ENCODE measurements at regions not wholly inside any gene's neighbourhood (a gene's known extent, or its start where the extent isn't known, plus 50 kb on each side); places are given as distances from the start of the nearest gene placed in this dataset.

DNA sequence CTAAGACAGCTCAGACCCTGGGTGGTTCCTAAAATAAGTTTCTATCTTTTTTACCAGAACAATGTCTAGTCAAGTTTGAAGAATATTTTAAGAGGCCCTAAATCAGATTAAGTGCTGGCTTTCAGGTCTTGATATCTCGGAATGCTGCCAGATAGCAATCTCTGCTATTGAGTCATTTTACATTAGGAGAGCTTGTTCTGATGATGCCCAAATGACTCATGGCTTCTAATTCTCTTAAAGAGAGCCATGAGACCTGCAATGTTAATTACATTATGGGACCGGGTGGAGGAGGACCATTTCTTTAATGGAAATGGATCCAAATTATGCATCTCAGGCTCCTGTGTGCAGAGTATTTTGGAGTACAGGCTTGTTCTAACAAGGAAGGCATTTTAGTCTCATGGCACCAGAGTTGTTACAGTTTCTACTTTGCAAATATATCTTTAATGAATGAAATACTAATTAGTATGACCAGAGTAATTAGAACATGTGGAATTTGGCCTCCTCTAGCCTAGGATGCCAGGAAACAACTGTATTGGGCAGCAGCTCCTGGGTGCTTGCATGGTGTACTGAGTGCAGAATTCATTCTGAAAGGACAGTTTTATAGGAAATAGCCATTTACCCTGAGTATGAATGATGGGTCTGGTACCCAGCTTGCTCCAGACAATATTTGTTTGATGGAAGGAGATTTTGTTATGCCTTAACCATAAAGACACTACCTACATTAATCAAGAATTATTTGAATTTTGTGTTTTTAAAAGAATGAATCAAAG, 94.0 kb upstream of the SULT1C3 start:
- DNase-seq = no peak

GRCh38 chr2:108148555-108148954, 91.2 kb upstream of the SULT1C3 start:
- no peak for DNase-seq

GRCh38 chr2:108154366-108155061, 85.3 kb upstream of the SULT1C3 start:
- no peak for DNase-seq

GRCh38 chr2:108161298-108161697, 78.5 kb upstream of the SULT1C3 start:
- no peak for DNase-seq

DNA sequence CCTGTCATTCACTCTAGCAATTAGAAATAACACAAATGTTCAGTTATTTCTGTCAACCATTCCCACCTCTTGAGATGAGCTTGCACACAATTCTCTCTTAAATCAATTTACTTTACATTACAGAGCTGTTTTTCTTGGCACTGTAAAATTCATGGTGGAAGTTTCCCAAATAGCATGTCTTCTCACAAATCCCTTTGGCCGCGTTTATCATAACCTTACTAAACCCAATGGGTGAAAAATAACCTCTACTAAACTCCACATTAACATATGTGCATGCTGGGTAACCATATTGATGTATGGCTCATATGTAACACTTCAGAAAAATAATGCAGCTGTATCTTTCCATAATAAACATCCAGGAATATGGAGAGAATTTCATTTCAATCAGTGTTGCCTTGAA, 75.5 kb upstream of the SULT1C3 start:
- no peak for DNase-seq

DNA sequence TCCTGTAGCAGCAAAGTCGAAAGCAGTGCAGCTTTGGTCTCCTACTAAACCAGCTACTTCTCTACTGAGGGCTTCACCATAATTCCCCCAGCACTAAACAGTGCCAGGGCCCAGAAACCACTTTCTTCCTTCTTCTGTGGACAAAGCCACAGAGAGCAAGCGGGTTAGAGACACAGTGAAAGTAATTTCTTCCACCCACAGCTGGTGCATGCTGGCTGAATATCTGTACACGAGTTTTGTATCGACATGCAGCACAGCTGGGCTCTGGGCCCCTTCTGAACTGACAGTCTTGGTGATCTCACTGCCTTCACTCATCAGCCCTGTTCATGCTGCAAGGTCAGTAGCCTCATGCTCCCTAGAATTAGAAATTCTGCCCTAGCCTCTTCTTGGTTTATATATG, 74.0 kb upstream of the SULT1C3 start:
- no peak for DNase-seq

GRCh38 chr2:108167699-108168098, 72.1 kb upstream of the SULT1C3 start:
- no peak for DNase-seq

DNA sequence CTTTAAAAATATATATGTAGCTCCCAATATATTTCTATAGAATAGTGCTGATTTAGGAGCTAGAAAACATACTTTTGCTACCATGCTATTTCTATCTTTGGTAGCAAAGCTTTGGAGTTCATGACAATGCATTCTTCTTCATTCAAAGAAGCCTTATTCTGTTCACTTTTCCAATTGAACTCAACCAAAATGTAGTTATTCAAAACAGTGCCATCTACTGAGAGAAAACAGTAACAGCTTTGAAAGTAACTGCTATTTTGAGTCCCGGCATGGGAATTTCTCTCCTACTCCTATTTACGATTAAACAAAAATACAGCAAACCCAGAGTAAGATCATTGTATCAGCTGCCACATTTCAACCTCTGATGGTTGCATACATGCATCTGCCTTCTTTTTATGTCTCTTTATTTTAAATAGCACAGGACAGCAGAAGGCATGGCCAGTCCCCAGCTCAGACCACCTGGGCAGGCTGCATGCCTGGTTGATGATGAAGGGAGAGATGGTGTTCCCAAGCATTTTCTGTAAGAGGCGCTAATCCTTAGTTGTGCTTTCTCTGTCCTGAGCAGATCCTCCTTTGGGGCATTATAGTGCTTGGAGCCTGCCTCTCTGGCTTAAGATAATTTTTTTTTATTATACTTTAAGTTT, 69.7 kb upstream of the SULT1C3 start:
- DNase-seq = no peak

GRCh38 chr2:108171657-108172056, 68.1 kb upstream of the SULT1C3 start:
- DNase-seq = no peak

- no peak for DNase-seq
Measured at GRCh38 chr2:108182489-108182888, 57.3 kb upstream of the SULT1C3 start.

- DNase-seq = no peak
Measured at GRCh38 chr2:108184419-108184818, 55.3 kb upstream of the SULT1C3 start.

DNA sequence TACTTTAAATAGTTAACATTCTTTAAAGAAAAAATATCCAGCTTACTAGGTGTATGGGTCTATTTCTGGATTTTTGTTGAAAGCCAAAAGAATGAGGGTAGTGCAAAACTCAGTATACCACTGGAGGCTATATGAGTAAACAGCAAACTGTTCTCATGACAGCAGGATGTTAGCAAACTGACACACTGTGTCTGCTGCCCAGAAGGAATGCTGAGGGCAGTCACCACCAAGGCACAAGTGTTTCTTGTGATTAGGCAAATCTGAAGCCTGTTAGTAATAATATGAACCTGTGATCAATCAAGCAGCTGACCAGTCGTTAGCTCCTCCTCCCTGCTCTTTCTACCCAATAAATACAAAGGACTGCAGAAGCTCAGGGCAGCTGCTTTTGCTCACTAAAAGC, 50.5 kb upstream of the SULT1C3 start:
- DNase-seq = no peak

All from NCI-H187 (cell line).